ENCODE measurements at regions not wholly inside any gene's neighbourhood (a gene's known extent, or its start where the extent isn't known, plus 50 kb on each side); places are given as distances from the start of the nearest gene placed in this dataset.

GRCh38 chr12:115380546-115381120 is 696.7 kb upstream of the TBX3 start:
- no peak for TF ChIP-seq CTCF (conservative IDR thresholded peaks at IDR 0.05)
- no peak for TF ChIP-seq ZFX (IDR thresholded peaks at IDR 0.05)

Measured in C4-2B (cell line).